AG04449 (cell line): ENCODE measurements at regions not wholly inside any gene's neighbourhood (a gene's known extent, or its start where the extent isn't known, plus 50 kb on each side); places are given as distances from the start of the nearest gene placed in this dataset.

Experiments
- CTCF ChIA-PET: fragments of 350-600 bp; formaldehyde crosslinking; extraction: SDS; loops from one replicate; lab custom pipeline; 2021; ENCODE audit warnings: antibody characterized with exemption; lab: Yijun Ruan, JAX
- POLR2A ChIA-PET: fragments of 400-600, 350-600 bp; formaldehyde crosslinking; extraction: SDS; loops from one replicate; lab custom pipeline; 2020; ENCODE audit warnings: antibody characterized with exemption, inconsistent platforms; lab: Yijun Ruan, JAX
- DNase-seq: peaks from one replicate; pipeline ENCODE4 v3.0.0-alpha.2; 2010; ENCODE audit warnings: low read depth, low spot score
- H3K4me3 ChIP-seq: 2 replicates; pipeline ENCODE4 v1.5.1; 2011; ENCODE audit warnings: low read depth, mild to moderate bottlenecking, control low read depth, low read length
- TF ChIP-seq, protein P1 (sequence below): IDR thresholded peaks from one replicate; pipeline ENCODE4 v1.5.1; 2011; ENCODE audit warnings: mild to moderate bottlenecking, moderate library complexity, low read length, control low read depth, inconsistent platforms; ENCODE audit not compliant: insufficient read depth; ENCODE audit errors: missing control alignments

DNA sequence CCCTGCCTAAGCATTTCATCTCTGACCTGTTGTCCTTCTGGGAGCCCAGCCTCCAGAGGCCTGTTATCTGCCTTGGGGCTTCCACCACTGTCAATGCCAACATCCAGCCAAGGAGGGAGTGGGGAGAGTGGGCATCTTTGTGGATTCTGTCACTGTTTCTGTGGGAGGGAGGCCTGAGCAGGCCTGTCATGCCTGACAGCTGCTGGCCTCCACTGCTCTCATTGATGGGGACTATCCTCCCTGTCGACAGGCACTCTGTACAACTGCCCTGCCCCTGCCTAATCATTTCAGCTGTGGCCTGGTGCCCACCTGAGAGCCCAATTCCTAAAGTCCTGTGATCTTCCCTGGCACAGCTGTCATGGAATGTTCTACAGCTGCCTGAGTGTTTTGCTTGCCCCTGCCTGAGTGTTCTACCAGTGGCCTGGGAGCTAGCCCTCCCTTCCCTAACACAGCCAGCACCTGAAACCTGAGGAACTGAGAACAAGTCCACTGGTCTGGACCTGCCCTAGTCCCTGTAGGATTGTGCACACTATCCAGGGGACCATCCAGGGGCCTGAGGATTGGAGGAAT, 145.3 kb downstream of the FAM83B start:
- ChIA-PET POLR2A (no interaction called here), CTCF (interaction anchor here (1.6 kb wide), 1 partner anchor 10 kb away, joined by 4 read pairs; no protein-coding TSS in a partner anchor)
- no peak overlapping the region for H3K4me3 ChIP-seq

DNA sequence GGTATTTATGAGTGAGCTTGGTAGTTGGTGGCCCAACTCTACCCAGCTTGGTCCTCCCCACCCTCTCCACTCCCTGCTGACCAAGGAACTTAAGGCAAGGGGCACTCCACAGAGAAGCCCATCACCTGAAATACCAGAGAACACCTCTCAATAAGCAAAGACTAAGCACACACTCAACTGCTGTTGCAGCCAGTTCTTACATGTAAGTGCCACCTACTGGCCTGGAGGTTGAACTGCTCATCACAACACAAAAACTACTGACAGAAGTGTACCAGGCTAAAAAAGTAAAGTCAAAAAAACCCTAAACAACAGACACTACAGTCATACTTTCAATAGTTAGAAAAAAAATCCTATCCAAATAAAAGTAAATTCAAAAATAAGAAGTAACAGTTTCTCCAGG, 146.2 kb downstream of the FAM83B start:
- no peak for DNase-seq
- TF ChIP-seq, protein P1, sequence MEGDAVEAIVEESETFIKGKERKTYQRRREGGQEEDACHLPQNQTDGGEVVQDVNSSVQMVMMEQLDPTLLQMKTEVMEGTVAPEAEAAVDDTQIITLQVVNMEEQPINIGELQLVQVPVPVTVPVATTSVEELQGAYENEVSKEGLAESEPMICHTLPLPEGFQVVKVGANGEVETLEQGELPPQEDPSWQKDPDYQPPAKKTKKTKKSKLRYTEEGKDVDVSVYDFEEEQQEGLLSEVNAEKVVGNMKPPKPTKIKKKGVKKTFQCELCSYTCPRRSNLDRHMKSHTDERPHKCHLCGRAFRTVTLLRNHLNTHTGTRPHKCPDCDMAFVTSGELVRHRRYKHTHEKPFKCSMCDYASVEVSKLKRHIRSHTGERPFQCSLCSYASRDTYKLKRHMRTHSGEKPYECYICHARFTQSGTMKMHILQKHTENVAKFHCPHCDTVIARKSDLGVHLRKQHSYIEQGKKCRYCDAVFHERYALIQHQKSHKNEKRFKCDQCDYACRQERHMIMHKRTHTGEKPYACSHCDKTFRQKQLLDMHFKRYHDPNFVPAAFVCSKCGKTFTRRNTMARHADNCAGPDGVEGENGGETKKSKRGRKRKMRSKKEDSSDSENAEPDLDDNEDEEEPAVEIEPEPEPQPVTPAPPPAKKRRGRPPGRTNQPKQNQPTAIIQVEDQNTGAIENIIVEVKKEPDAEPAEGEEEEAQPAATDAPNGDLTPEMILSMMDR, result peak; percentile 11
- CTCF ChIA-PET, result no interaction called here
- POLR2A ChIA-PET, result no interaction called here
- H3K4me3 ChIP-seq, result no peak overlapping the region

More for the DNA sequence above, 145.3 kb downstream of the FAM83B start:
- TF ChIP-seq, protein P1, result no peak
- DNase-seq, result no peak

DNA sequence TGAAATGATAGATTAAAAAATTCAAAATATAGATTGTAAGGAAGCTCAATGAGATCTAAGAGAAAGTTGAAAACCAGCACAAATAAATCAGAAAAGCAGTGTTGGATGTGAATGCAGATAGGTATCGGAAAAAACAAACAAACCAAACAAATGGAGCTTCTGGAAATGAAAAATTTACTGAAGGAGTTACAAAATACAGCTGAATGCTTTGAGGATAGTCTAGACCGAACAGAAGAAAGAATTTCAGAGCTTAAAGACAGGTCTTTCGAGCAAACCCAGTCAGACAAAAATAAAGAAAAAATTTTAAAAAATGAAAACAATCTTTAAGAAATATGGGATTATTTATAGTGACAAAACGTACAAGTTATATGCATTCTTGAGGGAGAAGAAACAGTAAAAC, 146.7 kb downstream of the FAM83B start:
- POLR2A ChIA-PET, result no interaction called here
- DNase-seq, result no peak
- CTCF ChIA-PET, result no interaction called here
- no peak overlapping the region for H3K4me3 ChIP-seq
- TF ChIP-seq, protein P1, result no peak

DNA sequence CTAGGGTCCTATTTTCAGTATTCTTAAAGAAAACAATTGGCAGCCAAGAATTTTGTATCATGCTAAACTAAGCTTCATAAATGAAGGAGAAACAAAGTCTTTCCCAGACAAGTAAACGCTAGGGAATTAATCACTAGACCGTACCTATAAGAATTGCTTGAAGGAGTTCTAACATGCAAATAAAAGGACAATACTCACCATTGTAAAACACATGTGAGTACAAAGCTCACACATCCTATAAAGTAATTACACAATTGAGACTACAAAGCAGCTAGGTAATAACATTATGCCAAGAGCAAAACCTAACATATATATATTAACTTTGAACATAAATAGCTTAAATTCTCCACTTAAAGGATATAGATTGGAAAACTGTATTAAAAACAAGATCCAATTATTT, 147.4 kb downstream of the FAM83B start:
- no peak for DNase-seq
- POLR2A ChIA-PET, result no interaction called here
- no peak overlapping the region for H3K4me3 ChIP-seq
- TF ChIP-seq, protein P1, result no peak
- CTCF ChIA-PET, result interaction anchor here (0.8 to 2.3 kb wide), 2 partner anchors 276 to 297 kb away, joined by 4 to 6 read pairs; no protein-coding TSS in a partner anchor

DNA sequence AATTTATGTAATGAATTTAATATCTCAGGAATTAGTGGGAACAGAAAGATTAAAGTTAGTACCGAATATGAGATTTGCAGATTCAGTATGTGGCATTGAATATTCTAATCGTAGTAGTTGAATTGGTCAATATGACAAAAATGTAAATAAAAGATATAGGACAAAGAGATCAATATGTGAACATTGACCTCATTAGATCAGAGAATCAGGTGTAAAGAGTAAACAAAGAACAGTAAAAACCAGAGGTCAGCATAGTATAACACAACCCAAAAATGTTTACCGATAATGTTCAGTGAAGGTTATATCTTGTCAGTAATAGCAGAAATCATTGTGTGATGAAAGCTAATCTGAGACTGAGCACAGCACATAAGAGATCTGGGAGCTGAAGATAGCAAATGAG, 152.0 kb downstream of the FAM83B start:
- ChIA-PET POLR2A (no interaction called here), CTCF (no interaction called here)
- no peak for DNase-seq
- TF ChIP-seq, protein P1, result no peak
- H3K4me3 ChIP-seq, result no peak overlapping the region

DNA sequence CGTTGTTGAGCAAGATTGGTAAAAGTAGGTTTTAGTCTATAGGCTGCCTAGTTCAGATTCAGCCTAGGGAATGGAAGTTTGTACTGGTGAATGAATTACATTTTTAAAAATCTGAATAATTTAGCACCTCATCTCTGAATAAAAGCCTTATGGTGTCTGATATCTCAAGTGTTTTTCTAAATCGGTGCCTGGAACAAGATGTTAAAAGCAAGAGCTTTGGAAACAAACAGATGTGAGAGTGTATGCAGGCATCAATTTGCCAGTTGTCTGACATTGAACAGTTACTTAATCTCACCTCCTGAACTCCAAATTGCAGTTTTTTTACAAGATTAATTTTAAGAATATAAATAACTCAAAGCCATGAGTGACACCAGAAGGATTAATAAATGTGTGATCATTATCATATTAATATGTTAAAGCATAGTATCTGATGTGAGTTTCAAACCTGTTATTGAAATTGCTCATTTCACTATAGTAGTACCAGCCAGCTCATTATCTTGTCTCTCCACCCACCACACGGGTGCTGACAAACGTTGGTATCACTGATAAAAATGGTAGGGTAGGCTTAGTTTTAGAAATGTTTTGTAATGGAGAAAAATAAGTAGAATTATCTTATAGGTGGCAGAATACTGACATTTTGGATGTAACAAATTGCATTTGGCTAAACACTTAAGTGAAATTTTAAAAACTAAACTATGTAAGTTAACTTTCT, 157.3 kb downstream of the FAM83B start:
- ChIA-PET POLR2A (no interaction called here), CTCF (no interaction called here)
- no peak overlapping the region for H3K4me3 ChIP-seq
- TF ChIP-seq, protein P1, result no peak
- no peak for DNase-seq
